ENCODE measurements at regions not wholly inside any gene's neighbourhood (a gene's known extent, or its start where the extent isn't known, plus 50 kb on each side); places are given as distances from the start of the nearest gene placed in this dataset.

GRCh38 chr5:2852446-2852845, 101.0 kb upstream of the IRX2 start:
- TF ChIP-seq POLR2A (IDR thresholded peaks at IDR 0.05) (no peak), POLR2AphosphoS5 (IDR thresholded peaks at IDR 0.05) (no peak), EP300 (IDR thresholded peaks at IDR 0.05; ENCODE audit: low read depth) (no peak)
- TF ChIP-seq, protein P1, sequence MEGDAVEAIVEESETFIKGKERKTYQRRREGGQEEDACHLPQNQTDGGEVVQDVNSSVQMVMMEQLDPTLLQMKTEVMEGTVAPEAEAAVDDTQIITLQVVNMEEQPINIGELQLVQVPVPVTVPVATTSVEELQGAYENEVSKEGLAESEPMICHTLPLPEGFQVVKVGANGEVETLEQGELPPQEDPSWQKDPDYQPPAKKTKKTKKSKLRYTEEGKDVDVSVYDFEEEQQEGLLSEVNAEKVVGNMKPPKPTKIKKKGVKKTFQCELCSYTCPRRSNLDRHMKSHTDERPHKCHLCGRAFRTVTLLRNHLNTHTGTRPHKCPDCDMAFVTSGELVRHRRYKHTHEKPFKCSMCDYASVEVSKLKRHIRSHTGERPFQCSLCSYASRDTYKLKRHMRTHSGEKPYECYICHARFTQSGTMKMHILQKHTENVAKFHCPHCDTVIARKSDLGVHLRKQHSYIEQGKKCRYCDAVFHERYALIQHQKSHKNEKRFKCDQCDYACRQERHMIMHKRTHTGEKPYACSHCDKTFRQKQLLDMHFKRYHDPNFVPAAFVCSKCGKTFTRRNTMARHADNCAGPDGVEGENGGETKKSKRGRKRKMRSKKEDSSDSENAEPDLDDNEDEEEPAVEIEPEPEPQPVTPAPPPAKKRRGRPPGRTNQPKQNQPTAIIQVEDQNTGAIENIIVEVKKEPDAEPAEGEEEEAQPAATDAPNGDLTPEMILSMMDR (IDR thresholded peaks at IDR 0.05), result no peak

All from transverse colon (tissue), 4 donors.